Stimulated activated CD8-positive, alpha-beta memory T cell treated with anti-CD3 and anti-CD28 coated beads, Interleukin-12 subunit alpha, Interleukin-12 subunit beta, amount 100 ng/mL, for 24 hours (primary cell): ENCODE measurements at regions not wholly inside any gene's neighbourhood (a gene's known extent, or its start where the extent isn't known, plus 50 kb on each side); places are given as distances from the start of the nearest gene placed in this dataset.
"Not testable (repeated sequence)": the region's sequence is repeated elsewhere in the genome, so short reads cannot be mapped to it uniquely, and the experiment has no call there.

ENCODE experiments used
- DNase-seq: peaks from one replicate; pipeline ENCODE4 v3.0.0-alpha.2; 2020; ENCODE audit errors: extremely low read depth

DNA sequence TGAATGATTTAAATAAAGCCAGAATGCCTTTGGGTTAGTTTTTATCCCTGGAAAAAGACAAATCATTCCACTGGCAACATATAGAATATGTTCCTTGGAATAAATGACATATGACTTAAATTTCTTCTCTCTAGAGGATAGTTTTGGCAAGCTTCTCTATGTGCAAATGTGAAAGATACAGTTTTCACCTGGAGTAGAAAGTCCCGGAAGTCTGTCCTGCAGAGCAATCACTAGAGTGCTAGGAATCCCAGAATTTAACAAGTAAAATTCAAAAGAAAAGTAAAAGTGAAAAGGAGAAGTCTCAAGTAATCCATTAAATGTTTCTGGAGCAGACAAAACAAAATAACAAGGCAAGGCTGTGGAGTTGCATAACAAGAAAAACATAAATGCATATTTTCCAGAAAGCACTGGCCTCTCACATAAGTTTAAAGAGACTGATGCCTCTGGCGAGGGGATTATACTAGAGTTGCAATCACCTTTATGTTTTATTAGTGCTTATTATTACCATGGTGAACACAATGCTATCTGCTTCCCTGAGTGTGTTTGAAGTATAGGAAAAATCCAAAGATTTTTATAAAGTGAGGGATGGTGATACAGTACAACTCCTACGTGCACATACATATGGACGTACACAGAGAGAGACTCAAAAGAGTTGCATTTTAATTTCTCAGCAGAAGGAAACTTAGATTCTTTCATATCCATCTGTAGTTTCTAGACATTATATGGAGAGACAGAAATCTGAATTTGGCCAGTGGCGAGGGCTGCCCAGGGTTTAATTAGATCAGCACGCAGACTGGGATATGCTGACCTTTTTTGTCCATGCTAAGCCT lies 188.3 kb upstream of the ANKRD55 start:
- no peak for DNase-seq

DNA sequence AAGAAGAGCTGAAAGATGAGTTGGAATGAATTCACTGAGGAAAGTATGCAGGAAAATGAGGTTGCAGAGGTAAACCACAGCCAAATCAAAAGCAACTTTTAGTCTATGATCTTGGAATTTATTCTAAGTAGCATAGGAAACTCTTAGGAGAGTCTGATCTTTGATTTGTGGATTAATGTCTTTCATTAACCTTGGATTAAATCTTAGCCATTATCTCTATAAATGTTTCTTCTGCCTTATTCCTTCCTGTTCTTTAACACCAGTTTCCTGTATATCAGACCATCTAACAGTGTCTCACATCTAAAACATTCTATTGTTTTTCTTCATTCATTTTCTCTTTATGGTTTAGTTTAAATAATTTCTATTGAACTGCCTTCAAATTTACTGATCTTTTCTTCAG lies 187.2 kb upstream of the ANKRD55 start:
- no peak for DNase-seq

DNA sequence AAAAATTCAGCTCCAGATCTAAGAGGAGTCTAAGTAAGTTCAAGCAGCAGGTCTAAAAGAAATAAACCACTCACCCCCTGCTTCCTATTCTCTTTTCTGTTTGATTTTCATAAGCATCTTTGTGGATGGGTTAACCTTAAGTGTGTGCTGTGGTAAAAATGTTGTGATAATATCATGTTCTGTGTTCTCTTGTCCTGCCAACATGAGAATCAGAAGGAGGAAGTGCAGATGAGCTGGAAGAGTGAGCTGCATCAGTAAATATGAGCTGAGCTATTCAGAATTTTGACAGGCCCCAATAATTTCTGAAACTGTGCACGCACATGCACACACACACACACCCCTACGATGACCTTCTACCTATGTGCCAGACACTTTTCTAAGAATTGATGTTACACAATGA lies 186.5 kb upstream of the ANKRD55 start:
- DNase-seq, result no peak

DNA sequence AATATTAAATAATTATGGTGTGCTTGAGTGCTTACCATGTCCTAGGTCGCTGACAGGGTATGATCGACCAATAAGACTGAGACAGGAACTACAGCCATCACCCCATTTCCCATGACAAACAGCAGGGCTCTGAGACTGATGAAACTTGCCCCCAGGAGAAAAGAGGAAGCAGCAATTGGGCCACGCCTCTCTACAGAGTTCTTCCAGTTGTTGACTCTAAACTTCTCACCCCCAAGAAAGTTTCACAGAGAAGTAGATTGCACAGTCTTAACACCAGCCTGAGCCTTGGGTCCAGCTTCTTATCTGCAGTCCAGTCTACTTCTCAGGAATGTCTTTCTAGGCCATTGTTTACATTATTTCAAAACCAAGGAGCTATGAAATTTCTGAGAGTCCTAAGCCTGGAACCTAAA lies 182.2 kb upstream of the ANKRD55 start:
- no peak for DNase-seq

DNA sequence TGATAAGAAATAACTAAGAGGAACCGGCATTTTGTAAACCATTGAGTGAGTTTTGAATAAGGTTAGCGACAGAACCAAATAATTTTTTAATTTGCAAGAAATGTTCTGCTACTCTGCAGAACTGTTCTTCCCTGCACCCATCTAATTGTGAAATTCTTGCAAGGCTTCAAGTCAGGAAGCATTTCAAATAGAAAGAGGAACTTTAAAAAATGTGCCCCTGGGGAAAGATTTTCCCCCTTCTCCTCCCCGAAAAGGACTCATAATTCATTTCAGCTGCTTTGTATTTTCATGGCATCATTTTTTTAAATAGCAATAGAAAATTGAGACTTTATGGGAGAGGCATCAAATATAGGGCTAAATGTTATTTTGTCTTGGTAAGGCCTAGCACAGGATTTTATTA lies 180.9 kb upstream of the ANKRD55 start:
- DNase-seq, result no peak

DNA sequence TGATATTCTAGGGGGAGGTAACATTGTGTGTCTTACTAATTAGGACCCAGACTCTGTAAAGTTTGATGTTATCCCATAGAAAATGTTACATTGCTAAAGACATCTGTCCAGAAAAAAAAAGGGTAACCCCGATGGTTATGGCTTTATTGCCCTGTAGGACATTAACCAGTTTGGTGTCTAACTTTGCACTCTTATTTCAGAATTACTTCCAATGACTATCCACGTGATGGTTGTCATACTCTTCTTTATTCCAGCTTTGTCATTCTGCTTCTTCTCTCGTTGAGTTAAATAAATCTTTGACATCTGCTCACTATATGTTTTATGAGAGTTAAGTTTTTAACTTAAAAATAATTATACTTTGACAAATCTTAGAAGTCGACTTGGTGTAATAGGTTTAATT lies 180.4 kb upstream of the ANKRD55 start:
- no peak for DNase-seq

DNA sequence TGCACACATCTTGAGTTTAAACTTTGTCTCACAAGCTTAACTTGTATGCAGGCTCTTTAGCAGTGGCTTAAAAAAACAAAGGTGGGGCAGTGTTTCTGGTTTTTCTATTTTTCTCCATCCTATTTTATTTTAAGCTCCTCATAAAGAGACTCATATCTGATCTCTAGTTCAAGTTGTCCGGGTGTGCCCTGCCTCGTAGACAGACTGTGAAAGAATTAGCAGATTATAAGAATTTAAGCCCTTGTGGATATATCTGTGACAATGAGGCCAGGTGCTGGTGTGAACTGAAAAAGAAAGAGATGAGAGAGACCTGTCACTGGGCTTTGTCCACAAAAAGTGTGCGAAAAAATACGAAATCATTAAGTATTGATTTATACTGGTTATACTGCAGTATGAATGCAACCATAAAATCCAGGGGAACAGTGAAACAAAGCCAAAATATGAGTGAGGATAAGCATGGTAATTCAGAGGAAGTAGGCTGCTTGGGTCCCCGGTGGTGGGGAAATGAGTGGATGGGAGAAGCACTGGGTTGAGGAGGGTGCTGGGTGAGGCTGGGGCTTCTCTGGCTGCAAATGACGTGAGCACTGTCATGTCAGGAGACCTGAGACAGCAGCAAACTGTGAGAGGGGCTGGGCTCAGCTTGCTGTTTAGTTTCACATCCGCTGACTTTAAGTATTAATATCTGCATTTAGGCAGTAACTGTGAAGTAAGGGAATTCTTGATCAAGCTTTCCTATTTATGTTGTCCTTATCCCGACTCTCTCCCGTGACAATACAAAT lies 179.7 kb upstream of the ANKRD55 start:
- DNase-seq, result no peak

DNA sequence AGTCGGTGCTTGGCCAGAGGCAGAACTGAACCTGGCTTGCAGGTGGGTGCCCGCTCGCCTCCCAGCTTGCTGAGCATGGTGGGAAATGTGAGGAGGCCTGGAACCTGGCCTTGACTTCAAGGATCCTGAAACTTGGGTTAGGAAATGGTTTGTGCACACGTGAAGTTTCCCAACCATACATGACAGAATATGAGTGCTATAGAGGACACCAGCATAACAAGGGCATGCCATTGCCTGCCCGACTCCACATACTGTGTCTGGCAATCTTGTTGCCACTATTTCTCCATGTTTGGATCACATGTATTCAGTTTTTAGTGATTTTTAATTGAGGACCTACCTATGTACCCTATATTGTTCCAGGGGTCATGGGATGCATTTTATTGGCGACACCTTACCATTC lies 177.6 kb upstream of the ANKRD55 start:
- no peak for DNase-seq

DNA sequence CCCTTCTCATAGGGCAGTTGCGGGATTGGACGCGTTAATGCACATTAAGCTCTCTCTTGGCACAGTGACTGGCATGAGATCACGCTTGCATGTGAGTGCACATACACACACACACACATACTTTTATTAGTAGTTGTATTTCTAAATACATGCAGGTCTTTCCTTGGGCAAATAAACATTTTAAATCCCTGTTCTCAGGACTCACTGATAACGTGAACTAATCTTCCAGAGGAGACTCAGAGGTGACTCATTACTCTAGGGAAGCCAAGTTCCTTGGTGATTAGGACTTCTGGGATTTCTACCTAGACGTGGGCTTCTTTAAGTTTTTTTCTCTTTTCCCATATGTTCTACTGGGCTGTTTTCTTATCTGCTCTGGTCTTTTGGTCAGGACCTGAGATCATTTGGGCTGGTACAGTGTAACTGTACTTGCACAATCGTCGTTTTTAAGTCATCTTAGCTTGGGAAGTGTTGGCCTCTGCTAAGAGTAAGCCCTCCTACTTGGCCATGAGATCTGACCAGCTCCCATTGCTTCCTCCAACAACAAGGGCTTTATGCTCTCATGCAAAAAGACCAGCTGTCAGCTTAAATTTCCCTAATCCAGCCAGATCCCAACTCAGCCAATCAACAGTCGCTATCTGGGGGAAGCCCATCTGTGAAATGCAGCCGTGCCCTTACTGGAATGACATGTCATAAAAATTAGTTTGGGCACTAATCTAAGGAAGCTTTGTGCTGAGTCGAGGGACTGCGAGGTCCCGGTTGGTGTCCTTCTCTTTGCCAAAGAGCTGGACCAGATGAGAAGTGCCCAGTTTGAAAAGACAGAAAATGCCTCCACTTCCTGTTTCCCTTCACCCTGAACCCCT lies 176.4 kb upstream of the ANKRD55 start:
- no peak for DNase-seq

DNA sequence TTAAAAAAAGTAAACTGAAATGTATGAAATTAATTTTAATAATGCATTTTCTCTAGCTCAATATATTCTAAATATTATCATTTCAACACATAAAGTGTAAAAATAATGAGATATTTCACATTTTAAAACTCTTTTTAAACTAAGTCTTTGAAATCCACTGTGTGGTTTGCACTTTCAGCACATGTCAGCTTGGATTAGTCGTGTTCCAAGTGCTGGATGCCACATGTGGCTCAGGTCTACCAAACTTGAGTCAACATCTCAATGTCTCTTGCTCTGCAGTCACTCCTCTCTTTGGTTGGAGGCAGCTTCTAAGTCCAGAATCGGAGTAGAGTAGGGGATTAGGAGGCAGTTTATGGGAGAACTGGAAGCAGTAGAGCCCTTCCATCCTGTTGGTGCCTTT lies 173.7 kb upstream of the ANKRD55 start:
- DNase-seq, result no peak

DNA sequence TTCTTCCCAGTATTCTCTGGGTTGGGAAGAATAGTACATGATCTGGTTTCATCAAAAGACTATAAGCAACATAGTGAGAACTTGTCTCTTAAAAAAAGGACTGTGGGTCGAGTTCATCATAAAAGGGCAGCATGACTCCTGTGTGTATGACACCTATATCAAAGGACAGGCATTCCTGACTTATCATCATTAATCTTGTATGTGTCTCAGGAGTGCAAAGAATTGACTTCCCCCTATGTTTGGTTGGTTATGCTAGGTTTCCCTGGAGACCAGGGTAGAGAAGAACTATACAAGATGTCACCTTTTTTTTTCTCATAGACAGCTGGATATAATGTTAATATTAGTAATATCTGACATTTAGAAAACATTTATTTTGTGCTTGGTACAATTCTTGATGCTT lies 173.1 kb upstream of the ANKRD55 start:
- no peak for DNase-seq

DNA sequence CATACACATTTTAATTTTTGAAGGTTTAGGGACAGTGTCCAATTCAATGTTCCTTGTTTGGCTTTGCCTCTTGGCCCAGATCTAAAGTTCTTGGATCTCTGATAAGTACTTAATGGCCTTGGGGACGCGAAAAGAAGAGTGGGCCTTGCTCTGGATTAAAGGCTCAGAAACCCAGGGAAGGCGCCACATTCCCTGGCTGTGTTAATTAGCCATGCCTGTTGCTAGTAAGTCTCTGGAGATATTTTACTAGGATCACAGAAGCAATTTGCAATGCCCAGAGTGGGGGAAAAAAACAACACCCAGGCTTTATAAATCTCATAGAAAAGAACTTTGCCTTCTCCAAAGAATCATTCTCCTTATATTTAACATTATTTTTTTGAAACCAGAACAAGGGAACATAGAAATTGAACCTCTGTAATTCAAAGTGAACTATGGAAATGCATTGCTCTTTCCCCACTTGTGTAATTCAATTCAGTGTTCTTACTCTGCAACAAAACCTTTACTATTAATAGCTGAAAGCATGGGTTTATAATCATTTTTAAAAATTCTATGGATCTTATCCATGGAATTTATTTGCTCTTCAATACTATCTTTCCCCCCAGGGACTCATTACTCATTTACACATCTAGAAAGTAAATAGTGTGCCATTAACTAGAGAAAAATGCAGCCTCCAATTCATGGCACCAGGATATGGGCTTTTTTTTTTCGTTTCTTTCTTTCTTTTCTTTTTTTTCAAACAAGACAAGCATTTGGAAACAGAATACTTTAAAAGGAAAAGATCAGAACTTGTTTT lies 172.2 kb upstream of the ANKRD55 start:
- no peak for DNase-seq

DNA sequence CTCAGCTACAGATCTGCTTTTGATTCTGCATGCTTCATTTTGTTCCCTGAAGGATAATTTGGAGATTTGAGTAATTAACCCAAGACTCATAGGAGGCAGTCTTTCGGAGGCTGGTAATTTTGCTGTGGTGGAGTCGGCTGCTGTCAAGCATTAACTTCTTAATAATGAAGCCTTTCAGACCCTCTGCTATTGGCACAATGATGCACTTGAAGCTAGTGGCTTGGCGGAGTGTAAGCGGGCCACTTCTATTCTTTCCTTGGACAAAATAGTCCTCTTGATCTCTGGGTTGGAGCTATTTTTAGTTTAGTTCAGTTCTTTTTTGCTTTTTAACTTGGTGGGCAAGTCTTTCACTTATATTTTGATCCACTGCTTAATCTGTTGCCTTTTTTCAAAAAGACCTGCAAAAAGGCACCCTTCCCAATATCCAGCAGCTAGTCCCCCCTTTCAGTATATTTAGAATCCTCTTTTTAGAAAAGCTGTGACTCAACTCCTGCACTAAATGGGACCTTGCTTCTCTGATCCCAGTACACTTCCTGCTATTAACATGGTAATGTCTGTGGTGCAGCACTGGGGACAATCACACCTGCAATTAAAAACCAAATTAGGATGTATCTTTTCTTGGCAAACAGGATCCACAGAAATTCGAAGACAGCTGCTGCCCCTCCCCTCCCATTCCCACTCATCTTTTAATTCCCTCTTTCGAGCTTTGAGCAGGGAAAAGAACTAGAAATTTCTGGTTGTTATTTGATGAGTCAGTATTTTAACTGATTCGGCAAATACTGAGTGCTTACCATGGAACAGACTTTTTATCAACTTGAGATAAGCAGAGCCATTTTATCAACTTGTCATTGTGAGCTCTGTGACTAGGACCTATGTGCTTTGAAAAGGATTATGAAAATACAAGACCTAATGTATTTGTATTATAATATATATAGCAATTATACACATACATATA lies 169.4 kb upstream of the ANKRD55 start:
- no peak for DNase-seq

DNA sequence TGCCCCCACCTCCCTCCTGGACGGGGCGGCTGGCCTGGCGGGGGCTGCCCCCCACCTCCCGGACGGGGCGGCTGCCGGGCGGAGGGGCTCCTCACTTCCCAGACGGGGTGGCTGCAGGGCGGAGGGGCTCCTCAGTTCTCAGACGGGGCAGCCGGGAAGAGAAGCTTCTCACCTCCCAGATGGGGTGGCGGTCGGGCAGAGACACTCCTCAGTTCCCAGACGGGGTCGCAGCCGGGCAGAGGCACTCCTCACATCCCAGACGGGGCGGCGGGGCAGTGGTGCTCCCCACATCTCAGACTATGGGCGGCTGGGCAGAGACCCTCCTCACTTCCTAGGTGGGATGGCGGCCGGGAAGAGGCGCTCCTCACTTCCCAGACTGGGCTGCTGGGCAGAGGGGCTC lies 164.7 kb upstream of the ANKRD55 start:
- not testable (repeated sequence) for DNase-seq

DNA sequence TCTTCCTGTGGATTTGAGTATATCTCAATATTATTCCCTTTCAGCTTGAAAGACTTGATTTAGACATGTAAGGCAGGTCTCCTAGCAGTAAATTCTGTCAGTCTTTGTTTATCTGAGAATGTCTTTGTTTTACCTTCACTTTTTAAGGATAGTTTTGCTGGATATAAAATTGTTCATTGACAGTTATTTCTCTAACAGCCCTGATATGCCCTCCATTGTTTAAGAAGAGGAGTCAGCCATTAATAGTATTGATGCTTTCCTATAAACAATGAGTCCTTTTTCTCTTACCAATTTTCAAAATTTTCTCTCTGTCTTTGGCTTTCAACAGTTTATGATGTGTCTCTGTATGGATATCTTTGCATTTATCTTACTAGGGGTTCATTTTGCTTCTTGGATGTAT lies 163.5 kb upstream of the ANKRD55 start:
- DNase-seq, result no peak

DNA sequence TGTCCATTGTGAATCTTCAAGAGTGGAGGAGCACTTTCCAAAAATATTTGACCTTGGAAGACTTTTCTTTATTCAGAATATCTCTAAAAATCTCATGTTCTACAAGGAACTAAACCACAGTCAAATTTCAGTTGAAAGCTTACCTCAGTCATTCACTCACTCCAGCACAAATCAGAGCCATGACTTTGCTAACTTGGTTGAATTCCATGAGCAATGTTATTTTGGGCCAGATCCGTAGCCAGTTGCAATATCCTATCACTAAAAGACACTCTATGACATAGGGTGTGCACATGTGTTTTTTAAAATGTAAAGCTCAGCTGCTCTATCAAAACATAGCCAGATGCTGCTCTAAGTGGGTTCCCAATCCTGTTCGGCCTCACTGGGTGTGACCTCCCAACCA lies 156.1 kb upstream of the ANKRD55 start:
- DNase-seq, result no peak

DNA sequence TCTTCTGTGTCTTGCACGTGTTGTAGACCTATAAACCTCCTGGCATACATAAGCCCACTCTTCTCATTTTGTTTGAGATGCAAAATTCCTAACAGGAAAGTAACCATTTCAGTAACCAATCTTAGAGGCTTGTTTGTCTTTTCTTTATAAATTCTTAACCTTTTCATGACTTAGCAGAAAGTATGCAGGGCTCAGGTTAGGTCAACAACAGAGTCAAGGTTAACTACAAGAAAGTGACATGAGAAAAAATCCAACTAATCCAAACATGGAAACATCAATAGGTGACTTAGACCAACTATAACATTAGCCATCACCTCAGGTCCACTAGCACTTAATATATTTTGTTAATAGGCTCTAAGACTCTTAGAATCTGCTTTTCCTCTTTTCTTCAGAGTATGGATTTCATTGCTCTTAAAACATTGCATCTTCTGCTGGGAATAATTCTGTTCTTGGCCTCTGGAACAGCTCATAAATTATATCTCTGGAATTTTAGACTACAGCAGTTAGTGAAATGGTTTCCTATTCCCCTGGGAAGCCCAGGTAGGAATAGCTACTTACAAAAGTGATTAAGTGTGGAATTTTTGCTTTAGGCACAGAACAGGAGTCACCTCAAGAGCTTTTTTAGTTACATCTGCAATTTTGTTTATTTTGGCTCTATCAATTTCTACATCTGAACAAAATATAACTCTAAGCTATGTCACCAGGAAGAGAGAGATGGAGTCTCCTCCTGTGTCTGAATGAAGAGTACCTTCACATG lies 155.3 kb upstream of the ANKRD55 start:
- no peak for DNase-seq

DNA sequence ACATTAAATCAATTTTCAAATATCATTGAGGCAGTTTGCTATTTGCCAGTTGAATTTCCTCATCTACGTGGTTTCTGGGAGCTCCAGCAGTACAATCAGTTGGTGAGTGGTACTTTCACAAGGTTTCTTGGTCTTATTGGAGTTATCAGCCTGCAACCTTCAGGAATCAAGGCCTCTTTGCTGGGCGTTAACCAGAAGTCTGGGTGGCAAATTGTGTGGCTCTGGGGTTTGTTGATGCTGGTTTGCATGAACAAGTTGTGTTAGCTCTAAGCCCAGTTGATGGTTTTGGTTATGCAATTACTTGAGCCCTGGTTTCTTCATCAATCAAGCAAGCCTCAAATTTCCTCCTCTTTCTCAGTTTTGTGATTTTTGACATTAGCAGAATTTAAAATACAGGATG lies 152.9 kb upstream of the ANKRD55 start:
- DNase-seq, result no peak

DNA sequence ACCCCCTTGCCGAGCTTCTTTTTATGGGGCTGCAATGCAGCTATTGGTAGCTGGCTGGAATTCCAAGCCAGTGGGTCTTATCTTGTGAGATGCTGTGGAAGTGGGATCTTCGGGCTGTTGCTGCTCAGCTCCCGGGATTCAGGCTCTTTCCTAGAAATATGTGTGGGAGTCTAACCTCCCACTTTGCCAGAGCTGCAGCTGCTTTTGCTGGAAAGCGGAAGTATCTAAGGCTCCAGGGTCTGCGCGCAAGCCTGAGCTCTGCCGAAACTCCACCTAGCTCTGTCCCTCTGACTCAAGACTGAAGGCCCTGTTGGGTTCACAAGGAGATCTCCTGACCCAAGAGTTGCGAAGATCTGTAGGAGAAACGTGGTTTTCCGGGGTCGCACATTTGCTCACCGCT lies 151.1 kb upstream of the ANKRD55 start:
- DNase-seq, result no peak

DNA sequence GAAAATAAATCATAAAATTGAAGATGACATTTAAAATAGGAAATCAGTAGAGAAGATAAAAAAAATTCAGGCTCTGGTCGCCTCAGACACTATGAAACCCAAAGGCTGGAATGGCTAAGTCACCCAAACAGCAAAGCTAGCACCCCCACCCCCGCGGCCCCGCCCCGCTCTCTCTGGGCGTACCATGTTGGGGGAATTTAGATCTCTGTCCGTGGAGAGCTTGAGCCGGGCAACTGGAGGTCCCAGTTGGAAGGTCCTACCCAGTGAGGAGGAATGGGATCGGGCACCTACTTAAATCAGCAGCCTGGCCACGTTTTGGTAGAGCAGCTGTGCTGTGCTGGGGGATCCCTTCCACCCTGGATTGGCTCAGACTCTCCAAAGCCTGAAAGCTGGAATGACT lies 150.6 kb upstream of the ANKRD55 start:
- no peak for DNase-seq
